T-helper 2 cell treated with Interferon-gamma antibody and Interleukin-4, amounts not matched to agents 100 ng/mL and 5 ng/mL, for 36 hours (primary cell): ENCODE measurements at regions not wholly inside any gene's neighbourhood (a gene's known extent, or its start where the extent isn't known, plus 50 kb on each side); places are given as distances from the start of the nearest gene placed in this dataset.

Experiments used
- intact Hi-C: fragments of 100-400 bp; cut with micrococcal nuclease; formaldehyde crosslinking; loops from one replicate; pipeline ENCODE4 v1.15.1; 2023

GRCh38 chr1:239322369-239322768 is 64.0 kb upstream of the CHRM3 start:
- intact Hi-C loops = no loop called here

DNA sequence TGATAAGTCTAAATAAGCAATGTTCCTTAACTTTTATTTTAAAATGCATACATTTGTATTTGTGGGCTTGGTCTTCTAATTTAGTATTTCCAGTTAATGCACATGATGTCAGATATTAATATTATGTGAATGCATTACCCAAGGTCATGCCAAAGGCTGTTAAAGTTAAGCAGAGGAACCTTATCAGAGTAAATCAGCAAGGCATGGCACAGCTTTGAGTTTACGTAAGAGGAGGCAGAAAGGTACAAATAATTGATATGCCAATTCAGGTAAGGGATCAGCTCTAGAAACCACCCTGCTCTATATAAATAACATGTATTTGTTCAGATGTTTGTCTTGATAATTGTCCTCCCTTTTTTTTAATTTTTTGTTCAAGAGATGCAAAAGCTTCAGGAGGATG is 64.5 kb upstream of the CHRM3 start:
- intact Hi-C loops = no loop called here

DNA sequence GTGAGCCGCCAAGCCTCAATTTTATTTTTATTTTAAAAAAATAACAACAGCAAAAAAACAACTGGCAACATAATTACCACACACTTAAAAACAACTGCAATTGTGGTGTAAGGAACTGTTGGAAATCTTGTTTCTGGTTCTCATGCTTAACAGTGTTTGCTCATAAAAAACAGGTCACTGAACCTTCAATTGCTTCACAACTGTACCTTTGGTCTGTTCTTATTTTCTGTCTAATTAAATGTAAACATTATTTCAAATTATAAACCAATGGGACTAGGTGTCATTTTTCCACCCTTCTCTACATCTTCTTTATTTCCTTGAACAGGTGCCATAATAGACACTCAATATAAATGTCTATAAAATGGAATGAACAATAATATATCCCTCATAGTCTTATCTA is 68.4 kb upstream of the CHRM3 start:
- intact Hi-C loops = no loop called here

DNA sequence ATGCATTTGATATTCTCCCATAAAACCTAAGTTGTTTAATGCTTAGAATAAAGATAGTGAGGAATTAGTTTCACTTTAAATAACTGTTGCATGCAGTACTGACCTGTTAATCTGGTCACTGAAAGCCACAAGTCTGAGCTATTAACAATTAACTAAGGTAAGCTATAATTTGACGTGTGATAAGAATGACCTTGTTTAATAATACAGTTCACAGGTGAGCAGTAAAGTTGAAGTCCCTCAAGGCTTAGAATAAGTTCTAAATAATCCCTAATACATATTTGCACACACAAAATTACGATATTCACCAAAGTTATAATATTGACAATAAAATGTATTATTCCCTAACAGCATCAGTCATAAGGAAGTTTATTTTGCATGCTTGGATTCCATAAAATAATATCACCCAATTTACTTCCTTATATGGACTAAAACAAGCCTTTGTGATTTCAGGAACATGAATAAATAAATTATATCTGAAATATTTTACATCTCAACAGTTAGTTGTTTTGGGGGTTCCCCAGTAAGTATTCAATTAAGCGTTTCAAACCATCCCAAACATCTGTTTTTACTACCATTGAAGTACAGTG is 70.6 kb upstream of the CHRM3 start:
- intact Hi-C loops = no loop called here

DNA sequence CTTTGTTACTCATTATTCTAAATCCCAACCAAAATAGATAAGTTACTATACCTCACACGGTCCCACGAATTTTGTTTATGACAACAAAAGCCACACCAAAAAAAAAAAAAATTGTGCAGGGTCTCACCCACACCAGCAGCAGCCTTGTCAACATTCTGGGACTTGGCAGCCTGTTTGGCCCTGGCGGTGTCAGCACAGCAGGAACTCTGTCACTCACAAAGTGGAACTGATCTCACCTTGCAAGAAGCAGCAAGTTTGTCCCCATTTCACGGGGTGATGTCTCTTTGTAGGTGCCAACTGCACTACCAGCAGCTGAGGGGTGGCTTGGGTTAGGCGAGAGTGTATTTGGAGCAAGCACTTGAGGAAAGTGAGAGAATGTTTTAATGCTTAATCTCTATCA is 75.0 kb upstream of the CHRM3 start:
- intact Hi-C loops = no loop called here

GRCh38 chr1:239308701-239309333 is 77.6 kb upstream of the CHRM3 start:
- intact Hi-C loops = loop anchor here (1.0 kb wide), 1 partner anchor 589 kb away; no protein-coding TSS in a partner anchor

GRCh38 chr1:239307886-239308285 is 78.5 kb upstream of the CHRM3 start:
- intact Hi-C loops = loop anchor here (1.0 kb wide), 1 partner anchor 590 kb away; no protein-coding TSS in a partner anchor

GRCh38 chr1:239306426-239306825 is 79.9 kb upstream of the CHRM3 start:
- intact Hi-C loops = no loop called here

DNA sequence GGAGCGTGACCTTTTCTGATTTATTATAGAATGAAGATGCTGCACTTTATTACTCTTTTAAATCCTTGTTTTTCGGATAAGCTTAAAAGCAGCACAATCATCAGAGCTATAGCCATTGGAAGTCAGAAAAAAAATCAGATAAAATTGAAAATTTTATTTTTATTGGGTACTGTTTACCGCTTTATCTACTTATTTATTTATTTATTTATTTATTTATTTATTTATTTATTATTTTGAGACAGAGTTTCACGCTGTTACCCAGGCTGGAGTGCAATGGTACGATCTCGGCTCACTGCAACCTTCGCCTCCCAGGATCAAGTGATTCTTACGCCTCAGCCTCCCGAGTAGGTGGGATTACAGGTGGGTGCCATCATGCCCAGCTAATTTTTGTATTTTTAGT is 83.1 kb upstream of the CHRM3 start:
- intact Hi-C loops = no loop called here

DNA sequence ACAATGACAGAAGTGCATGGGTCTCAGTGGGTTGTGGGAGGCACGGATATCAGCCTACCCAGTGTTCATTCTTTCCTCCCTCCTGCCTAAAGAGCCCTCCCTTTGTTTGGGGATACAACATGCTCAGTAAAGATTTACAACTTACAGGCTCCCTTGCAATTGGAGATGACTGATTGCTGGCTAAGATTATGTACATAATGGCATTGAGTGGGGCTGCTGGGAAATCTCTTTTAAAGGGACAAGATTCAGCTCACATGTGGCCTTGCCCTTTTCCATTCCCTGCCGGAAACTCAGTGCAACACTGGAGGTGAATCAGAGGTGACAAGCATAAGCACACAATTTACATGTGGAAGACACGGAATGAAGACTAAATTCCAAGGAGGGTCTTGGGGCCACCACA is 83.7 kb upstream of the CHRM3 start:
- intact Hi-C loops = no loop called here

DNA sequence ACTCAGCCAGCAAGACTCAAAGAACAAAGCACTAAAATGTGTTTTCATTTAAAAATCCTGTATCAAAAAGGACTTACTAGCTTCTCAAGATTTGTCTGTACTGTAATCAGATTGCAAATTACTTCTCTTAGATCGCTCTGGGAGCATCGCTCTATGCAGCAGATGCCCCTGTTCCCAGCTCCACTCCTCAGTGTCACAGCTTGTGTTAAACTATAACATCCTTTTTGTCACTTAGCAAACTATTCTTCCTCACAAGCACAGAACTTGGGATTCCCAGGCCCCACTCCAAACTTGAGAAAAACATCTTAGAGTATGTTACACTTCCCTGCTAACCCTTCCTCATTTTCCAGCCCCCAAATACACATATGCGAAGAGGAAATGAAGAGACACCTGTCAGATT is 85.1 kb upstream of the CHRM3 start:
- intact Hi-C loops = no loop called here

DNA sequence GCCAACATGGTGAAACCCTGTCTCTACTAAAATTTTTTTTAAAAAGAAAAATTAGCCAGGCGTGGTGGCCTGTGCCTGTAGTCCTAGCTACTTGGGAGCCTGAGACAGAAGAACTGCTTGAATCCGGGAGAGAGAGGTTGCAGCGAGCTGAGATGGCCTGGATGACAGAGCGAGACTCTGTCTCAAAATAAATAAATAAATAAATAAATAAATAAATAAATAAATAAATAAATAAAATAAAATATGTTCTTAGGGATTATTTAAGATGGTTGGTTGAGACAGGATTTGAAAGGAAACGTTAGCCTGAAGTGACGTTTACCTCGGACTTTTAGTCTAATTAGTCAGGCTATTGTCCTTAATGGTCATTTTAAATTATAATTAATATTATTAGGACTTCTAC is 88.5 kb upstream of the CHRM3 start:
- intact Hi-C loops = no loop called here

GRCh38 chr1:239293350-239294110 is 92.8 kb upstream of the CHRM3 start:
- intact Hi-C loops = no loop called here

- intact Hi-C loops = no loop called here
These were observed 97.4 kb upstream of the CHRM3 start for GRCh38 chr1:239288820-239289554.

DNA sequence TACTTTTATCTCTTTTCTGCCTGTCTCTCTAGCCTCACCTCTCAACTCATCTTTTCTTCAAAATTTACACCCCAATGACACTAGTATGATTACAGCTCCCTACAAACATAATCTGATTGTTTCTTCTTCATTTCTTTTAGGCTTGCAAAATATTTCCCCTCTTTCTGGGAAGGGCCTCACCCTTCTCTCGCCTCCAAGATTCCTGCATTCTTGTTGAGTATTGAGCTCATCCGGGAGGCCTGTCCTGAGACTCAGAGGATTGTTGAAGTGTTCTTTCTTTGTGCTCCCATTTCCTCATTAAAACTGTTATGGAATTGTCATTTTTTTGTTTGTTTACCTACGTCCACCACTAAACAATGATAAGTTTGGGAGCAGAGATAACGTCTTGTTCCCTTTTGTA is 99.1 kb upstream of the CHRM3 start:
- intact Hi-C loops = no loop called here

DNA sequence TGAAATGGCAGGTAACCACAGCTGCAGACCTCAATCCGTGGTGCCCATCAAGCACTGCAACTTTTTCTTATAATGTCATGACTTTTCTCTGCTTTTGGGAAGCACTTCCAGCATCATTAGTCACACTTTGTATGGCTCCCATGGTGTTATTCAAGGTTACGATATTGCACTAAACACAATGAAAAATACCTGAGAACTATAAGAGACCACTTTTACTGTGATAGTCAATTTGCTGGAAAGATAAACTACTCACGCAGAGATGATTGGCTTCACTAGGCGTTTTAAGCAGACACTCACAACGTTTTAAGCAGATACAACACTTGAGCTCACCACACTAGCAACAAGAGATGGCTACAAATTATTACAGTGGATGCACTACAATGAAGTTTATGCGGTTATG is 103.2 kb upstream of the CHRM3 start:
- intact Hi-C loops = no loop called here

DNA sequence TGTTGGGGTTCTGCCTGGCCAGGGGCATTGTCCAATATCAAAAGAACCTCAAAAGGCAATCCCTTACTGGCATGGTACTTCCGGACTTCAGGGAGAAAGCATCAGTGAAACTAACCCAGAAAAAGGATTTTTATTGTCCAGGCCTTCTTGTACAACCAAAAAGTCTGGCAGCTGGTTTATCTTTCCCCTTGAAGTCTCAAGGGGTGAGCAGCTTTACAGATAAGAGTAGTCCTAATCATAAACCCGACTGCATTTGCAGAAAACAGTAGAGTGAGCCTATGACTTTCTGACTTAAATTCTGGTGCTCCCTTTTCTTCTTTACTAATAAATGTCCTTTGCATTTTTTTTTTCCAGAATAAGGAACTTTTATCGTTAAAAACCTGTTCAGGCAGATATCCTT is 104.0 kb upstream of the CHRM3 start:
- intact Hi-C loops = no loop called here

GRCh38 chr1:239276051-239276450 is 110.3 kb upstream of the CHRM3 start:
- intact Hi-C loops = no loop called here

GRCh38 chr1:239274242-239274830 is 112.0 kb upstream of the CHRM3 start:
- intact Hi-C loops = no loop called here

GRCh38 chr1:239270509-239270908 is 115.9 kb upstream of the CHRM3 start:
- intact Hi-C loops = no loop called here

GRCh38 chr1:239269706-239270105 is 116.7 kb upstream of the CHRM3 start:
- intact Hi-C loops = no loop called here

DNA sequence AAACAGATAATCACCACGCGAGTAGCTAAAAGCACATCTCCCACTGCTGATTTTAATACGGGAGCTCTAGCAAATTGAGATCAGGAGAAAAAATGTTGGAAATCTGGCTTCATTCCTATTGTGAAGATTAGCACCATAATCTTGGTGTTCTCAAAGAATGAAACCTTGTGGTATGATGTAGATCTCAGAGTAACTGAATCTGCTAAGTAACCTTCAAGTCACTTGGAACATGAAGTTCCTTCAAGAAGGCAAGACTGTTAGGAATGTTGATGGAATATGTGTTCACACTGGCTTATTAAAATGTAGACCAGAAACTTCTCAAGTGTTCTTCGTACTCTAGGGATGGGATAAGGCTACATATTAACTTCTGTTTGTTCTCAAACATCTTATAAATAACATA is 117.4 kb upstream of the CHRM3 start:
- intact Hi-C loops = no loop called here
